Retinal pigment epithelial cell (primary cell): ENCODE measurements at regions not wholly inside any gene's neighbourhood (a gene's known extent, or its start where the extent isn't known, plus 50 kb on each side); places are given as distances from the start of the nearest gene placed in this dataset.

Source experiments
- DNase-seq: peaks from one replicate; pipeline ENCODE4 v3.0.0-alpha.2; 2010; ENCODE audit warnings: low read depth
- H3K4me3 ChIP-seq: 2 replicates; pipeline ENCODE4 v1.5.1; 2011; ENCODE audit warnings: mild to moderate bottlenecking, low read length, control low read depth, moderate library complexity
- TF ChIP-seq, protein P1 (sequence below): conservative IDR thresholded peaks from 2 replicates; pipeline ENCODE4 v1.5.1; 2011; ENCODE audit warnings: low read depth, low read length, control low read depth, inconsistent platforms

GRCh38 chr12:107322063-107322462 is 228.7 kb upstream of the CRY1 start:
- DNase-seq = no peak
- TF ChIP-seq, protein P1, sequence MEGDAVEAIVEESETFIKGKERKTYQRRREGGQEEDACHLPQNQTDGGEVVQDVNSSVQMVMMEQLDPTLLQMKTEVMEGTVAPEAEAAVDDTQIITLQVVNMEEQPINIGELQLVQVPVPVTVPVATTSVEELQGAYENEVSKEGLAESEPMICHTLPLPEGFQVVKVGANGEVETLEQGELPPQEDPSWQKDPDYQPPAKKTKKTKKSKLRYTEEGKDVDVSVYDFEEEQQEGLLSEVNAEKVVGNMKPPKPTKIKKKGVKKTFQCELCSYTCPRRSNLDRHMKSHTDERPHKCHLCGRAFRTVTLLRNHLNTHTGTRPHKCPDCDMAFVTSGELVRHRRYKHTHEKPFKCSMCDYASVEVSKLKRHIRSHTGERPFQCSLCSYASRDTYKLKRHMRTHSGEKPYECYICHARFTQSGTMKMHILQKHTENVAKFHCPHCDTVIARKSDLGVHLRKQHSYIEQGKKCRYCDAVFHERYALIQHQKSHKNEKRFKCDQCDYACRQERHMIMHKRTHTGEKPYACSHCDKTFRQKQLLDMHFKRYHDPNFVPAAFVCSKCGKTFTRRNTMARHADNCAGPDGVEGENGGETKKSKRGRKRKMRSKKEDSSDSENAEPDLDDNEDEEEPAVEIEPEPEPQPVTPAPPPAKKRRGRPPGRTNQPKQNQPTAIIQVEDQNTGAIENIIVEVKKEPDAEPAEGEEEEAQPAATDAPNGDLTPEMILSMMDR = no peak
- H3K4me3 ChIP-seq = no peak overlapping the region

GRCh38 chr12:107325075-107325608 is 231.8 kb upstream of the CRY1 start:
- DNase-seq = no peak
- TF ChIP-seq, protein P1 = no peak
- no peak overlapping the region for H3K4me3 ChIP-seq

- TF ChIP-seq, protein P1 = no peak
- no peak overlapping the region for H3K4me3 ChIP-seq
- DNase-seq = no peak
Measured at GRCh38 chr12:107326237-107326636, 232.9 kb upstream of the CRY1 start.

GRCh38 chr12:107327651-107328182 is 234.4 kb upstream of the CRY1 start:
- DNase-seq = no peak
- TF ChIP-seq, protein P1 = no peak
- H3K4me3 ChIP-seq = no peak overlapping the region

- TF ChIP-seq, protein P1 = no peak
- DNase-seq = no peak
- H3K4me3 ChIP-seq = no peak overlapping the region
Measured at GRCh38 chr12:107328442-107329133, 235.2 kb upstream of the CRY1 start.

GRCh38 chr12:107329569-107330324 is 236.4 kb upstream of the CRY1 start:
- TF ChIP-seq, protein P1 = no peak
- no peak overlapping the region for H3K4me3 ChIP-seq
- DNase-seq = no peak
